ENCODE measurements at regions not wholly inside any gene's neighbourhood (a gene's known extent, or its start where the extent isn't known, plus 50 kb on each side); places are given as distances from the start of the nearest gene placed in this dataset.

- TF ChIP-seq EZH2 (IDR thresholded peaks at IDR 0.05; ENCODE audit: borderline replicate concordance, insufficient read depth, low read depth, low read length, poor library complexity, severe bottlenecking) (no peak), CTCF (IDR thresholded peaks at IDR 0.05) (no peak)
These were observed 324.9 kb upstream of the MTPN start for GRCh38 chr7:136302049-136302448.

Data from B cell (primary cell).